MV-4-11 (cell line): ENCODE measurements at regions not wholly inside any gene's neighbourhood (a gene's known extent, or its start where the extent isn't known, plus 50 kb on each side); places are given as distances from the start of the nearest gene placed in this dataset.
A peak's percentile ranks its signal among the peaks of the same experiment; 100 is the strongest.

ENCODE experiments used
- DNase-seq: peaks from one replicate; lab custom pipeline; 2025; lab: John Stamatoyannopoulos, UW

DNA sequence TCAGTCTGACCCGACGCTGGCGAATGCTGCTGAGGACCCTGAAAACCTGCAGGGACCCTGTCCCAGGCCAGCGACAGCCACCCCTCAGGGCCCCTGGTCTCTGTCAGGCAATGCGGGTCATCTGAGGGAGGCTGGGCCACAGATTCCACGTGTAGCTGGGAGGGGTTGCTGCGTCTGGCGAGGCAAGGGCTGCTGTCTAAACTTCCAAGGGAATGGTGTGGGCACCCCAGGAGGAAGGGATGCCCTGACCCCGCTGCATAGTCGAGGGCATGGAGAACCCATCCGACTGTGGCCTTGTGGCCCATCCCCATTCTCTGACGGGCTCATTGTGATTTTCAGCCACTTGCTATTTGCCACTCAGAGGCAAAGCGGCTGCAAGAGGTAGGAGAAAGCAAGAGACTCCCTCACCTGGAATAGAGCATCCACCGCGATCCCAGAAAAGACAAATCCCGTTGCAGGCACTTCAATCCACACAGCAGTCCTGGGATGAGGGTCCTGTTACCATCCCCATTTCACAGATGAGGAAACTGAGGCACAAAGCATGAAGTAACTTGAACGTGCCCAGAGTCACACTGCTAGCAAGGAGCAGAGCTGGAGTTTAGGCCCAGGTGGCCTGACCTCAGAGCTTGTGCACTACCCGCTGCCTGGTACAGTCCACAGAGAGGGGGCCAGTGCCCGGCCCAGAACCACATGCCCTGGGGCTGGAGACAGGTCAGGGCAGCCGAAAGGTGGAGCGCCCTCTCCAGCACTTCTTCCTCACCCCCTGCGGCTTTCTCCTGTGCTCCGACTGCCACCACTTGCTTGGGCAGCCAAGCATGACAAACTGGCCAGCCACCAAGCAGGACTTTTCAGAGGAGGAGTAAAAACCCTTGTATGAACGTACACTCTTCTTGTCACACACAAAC is 163.8 kb upstream of the KLF14 start:
- DNase-seq, result no peak

DNA sequence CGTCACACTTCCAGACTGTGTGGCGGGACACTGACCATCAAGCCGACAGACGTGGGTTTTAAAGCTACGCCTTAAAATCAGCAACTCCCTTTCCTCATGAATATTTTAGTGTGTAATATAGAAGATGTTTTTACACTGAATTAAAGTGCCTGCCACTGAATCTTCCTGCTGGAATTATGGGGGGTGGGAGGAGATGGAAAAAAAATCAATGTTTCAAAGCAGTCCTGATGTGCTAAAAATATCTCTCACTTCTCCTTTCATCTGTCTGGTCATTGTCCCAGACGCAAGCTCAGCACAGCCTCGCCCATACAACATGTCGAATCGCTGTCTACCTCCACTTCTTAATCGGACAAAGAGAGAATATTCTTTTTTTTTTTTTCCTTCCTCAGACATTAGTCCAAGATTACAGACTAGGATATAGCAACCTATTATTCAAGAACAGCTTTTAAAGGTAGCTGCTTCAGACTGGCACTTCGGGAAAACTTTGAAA is 165.1 kb upstream of the KLF14 start:
- peak; percentile 4 for DNase-seq

DNA sequence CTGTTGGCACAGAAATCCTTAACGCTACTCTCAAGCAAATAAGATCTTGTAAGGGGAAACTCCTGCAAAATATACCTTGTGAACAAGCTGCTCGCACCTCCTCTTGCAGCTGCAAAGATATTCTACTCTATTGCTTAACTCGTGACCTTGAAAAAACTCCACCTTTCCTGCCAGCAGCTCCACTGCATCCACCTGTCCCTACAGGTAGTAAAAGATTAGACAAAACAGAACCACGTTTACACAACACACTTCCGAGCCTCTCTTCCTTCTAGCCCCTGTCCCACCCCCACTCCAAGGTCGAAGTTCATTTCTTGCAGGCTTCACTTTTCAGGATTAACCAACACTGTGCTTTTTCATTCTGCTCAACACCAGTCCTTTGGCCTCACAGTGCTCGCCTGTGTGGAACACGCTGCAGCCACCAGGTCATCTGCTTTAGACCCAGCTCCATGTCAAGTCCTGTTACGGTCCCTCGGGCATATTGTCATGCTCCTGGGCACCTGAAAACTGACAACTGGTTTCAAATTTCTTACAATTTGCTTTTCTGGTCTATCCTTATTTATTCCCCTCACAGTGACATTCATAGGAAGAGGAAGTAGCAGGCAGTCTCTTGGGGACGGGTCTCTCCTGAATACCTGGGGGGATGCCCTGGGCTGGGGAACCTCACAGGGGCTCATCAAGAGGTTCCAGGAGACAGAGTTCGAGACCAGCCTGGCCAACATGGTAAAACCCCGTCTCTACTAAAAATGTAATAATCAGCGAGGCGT is 165.8 kb upstream of the KLF14 start:
- no peak for DNase-seq

DNA sequence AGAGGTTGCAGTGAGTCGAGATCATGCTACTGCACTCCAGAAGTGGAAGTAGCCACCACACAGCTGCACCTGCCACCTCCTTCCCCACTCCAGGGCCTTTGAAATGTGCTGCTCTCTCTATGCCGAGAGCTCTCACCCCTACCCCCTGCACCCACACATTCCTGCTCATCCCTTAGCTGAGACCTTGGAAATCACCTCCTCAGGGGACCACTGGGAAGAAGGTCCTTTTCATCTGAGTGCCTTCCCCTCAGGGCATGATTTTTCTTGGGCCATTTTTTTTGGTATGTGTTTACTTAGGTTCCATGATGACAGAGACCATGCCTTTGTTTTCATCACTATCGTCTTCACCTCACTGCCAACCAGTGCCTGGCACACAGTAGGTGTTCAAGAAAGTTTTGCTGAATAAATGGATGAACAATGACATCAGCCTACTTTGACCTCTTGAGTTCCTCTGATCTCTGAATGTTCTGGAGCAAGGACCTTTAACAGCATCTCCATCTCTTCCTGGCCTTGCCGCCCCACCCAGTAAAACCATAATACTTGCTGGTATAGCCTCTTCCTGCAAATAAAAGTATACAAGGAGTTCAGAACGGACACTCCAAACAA is 166.6 kb upstream of the KLF14 start:
- no peak for DNase-seq

DNA sequence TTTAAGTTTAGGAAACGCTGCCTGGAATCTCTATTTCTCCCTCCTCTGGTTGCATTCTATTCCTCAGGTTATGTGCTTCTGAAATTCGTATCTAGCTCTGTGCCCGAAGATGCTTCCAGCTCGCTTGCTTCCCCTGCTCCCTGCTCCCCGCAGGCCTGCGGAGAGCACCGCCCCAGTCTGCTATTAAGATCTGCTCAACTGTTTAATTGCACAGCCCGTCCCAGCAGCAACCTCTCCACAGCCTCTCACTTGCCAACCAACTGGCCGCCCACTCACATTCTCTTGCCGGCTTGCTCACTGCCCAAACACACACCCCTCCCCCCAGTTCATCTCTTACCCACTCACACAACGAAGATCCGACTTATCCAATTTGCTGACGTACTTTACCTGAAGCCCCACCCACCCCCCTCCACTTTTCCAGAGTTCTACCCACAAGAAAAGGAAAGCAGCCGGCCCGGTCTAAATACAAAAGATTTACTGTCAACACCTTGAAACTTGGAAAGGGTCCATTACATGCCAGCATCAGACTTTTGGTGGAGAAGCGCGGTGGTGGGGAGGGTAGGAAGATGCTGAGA is 167.3 kb upstream of the KLF14 start:
- no peak for DNase-seq

DNA sequence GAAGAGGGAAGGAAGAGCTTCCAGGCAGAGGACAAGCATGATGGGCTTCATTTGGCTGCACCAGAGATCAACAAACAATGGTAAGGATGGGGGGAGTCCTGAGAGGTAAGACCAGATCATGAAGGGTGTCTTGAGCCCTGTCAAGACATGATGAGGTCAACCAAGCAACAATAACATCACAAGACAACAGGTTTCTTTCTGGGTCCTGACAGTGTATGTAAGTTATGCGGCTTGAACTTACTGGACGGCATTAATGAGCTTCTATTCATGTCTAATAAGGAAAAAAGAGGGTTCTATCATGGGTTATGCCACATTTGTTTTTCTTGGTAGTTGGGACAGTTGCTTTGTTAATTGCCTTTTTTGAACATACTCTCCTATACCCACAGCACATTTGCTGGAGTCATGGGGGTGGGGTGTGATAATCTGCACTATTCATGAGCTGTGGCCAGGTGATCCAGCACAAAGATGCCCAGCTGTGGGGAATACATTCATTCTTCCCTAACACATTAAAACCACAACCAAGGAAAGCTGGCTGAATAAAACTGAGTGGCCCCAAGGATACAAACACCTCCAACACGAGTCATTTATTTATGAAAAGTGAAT is 168.8 kb upstream of the KLF14 start:
- no peak for DNase-seq

DNA sequence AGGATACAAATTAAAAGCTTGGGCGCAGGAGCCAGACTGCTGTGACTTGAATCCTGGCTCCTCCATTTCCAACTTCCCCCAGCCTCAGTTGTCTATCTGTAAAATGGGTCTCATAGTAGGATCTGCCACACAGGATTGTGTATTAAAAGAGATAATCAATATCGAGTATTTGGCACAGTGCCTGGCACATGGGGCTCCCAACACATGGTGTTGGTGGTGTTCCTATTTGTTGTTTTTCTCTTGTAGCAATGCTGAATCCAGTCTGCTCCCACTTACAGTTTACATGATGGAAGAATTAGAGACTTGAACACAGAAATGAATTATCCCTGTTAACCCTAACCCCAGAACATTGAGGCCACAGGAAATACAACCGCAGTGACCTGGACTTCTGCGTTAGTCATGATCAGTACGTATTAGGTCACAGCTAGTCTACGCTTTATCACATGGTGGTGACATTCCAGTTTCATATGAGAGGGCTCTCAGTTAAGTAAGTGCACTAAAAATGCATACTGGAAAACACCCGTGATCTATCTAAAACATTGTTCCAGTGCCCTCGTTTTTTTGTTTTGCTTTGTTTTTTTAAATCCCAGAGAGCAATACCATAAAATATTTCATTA is 169.5 kb upstream of the KLF14 start:
- DNase-seq, result peak; percentile 85

DNA sequence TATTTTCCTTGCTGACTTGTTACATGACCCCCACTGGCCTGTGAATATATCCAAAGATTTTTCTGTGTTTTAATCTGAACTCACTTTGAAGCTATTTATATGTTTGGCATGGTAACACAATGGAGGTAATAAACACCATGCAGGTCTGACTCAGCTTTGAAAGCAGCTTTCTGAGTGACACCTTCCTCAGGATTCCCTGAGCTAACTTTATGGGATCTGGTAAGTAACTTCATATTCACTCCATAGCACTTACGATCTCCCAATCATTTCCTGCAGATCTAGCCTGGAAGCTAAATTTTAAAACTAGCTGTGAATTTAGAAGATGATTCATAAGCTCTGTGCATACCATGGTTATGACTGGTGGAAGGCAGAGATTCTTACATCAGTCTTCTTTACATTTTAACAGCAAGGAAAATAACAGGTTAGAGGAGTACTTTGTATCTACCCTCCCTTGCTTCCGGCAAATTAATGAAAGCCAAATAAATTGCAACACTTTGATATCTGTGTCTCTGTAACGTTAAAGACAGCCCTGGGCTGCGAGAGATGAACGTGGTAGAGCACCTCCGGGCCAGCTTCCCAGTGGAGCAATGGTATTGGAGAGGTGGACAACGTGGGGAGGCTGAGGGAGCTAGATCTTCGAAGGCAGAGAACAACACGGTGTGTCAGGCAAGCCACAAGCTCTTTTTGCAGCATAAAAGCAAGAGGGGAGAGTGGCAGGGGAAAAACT is 170.2 kb upstream of the KLF14 start:
- DNase-seq, result peak; percentile 20

DNA sequence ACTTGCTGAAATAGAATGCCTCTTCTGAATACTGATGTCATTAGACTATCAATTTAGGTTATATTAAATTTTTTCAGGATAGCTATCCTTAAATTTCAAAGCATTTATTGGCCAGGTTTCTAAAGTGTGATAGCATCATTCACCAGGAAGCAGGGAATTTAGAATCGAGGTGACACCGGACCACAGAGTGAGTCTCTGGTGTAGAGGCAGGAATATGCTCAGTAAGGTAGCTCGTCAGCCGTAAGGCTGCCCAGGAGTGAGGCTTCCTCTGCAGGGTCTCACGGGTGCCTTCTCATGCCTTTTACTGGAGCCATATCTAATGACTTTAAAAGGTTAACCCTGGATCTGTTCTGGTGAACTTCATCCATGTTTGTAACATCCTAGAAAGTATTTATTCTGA is 170.8 kb upstream of the KLF14 start:
- no peak for DNase-seq

DNA sequence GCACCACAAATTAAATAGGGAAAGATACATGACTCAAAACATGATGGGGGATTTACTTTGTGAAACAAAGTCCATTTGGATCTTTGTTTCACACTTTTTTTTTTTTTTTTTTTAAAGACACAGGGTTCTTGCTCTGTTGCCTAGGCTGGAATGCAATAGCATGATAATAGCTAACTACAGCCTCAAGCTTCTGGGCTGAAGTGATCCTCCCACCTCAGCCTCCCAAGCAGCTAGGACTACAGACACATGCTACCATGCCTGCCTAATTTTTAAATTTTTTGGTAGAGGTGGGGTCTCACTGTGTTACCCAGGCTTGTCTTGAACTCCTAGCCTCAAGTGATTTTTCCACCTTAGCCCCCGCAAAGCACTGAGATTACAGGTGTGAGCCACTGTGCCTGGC is 172.6 kb upstream of the KLF14 start:
- no peak for DNase-seq

DNA sequence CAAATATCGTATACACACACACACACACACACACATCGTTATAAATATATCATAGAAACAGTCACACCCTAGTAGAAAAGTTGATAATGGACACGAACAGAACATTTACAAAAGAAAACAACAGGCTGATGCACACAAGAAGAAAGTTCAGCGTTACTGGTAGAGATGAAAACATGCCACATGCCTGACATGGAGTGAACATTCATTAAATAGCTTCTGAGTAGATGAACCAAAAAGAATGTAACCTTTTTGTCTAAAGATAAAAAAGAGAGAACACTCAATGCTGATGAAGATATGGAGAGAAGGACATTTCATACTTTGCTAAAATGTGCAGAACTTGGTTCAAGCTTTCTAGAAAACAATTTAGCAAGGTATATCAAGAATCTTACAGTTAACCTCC is 173.4 kb upstream of the KLF14 start:
- DNase-seq, result no peak

DNA sequence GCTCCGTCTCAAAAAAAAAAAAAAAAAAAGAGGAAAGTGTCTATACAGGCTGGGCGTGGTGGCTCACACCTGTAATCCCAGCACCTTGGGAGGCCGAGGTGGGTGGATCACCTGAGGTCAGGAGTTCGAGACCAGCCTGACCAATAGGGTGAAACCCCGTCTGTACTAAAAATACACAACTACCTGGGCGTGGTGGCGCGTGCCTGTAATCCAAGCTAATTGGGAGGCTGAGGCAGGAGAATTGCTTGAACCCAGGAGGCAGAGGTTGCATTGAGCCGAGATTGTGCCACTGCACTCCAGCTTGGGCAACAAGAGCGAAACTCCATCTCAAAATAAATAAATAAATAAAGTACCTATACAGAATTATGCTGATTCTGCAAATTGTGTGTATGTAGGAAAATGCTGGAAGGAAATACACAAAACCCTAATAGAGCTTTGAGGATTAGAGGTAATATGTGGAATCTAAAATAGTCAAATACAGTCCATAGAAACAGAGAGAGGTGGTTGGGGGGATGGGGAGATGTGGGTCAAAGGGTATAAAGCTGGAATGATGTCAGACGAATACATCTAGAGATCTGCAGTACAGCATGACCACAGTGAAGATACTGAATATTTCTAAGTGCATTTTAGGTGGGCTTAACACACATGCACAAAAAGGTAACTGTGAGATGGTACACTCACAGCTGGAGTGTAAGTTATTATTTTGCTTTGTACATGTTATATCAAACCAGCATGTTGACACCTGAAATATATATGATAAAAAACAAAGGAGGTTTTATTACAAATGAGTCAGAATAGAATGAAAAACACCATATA is 174.5 kb upstream of the KLF14 start:
- DNase-seq, result no peak

DNA sequence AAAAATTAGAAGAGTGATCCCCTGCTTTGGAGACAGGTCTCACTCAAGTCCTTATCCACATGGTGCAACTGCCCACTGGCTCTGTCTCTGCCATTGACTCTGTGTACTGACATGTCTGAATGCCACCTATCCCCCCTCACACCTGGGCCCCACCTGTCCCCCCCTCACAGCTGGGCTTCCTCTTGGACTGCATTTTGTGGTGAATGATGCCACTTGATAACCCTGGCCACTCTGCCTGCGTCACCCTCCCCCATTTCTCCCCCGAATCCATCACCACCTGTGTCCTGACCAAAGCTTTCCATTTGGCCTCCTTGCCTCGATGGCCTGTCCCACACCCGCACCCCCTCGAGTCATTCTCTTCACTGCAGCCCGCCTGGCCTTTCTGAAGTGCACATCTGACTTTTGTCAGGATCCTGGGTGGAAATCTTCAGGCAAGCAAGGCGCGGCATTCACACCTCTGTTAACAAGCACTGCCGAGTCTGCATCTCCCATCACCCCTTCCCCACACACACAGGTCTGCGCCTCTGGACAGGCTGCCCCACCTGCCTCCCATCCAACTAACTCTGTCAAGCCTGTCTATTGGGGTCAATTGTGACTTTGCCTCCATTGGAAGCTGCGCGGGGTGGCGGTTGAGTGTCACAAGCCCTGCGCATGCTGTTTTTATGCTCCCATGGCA is 175.3 kb upstream of the KLF14 start:
- no peak for DNase-seq

DNA sequence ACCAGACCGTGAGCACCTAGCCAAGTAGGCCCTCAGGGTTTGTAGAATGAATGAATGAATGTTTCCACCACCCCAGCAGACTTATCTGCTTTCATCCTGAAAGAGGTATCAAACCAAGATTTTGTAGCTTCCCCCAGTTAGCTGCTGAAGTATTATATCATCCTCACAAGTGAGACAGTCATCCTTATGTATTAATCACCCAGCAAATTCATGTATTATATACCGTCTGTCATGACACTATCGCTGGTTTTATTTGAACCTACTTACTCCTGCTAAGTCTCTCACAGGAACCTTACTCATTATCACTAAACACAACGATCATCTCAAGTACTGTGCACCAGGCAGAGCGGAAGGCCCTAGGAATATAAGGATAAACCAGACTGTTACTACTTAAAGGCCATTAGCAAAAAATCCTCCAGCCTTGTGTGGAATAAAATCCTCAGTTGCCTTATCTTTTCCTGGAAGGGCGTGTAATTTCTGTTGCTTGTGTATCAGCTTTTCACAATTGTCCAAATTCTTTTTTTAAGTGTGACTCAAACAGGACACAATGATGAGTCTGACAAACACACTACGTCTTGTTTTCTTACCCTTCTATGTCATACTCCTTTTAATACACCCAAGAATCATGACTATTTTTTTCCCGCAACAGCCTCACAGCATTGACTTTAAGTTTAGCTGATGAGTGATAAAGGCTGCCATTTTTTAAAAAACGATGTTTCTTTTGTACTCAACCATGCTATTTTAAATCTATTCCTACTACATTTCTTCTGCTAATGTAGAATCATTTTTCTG is 176.1 kb upstream of the KLF14 start:
- no peak for DNase-seq

DNA sequence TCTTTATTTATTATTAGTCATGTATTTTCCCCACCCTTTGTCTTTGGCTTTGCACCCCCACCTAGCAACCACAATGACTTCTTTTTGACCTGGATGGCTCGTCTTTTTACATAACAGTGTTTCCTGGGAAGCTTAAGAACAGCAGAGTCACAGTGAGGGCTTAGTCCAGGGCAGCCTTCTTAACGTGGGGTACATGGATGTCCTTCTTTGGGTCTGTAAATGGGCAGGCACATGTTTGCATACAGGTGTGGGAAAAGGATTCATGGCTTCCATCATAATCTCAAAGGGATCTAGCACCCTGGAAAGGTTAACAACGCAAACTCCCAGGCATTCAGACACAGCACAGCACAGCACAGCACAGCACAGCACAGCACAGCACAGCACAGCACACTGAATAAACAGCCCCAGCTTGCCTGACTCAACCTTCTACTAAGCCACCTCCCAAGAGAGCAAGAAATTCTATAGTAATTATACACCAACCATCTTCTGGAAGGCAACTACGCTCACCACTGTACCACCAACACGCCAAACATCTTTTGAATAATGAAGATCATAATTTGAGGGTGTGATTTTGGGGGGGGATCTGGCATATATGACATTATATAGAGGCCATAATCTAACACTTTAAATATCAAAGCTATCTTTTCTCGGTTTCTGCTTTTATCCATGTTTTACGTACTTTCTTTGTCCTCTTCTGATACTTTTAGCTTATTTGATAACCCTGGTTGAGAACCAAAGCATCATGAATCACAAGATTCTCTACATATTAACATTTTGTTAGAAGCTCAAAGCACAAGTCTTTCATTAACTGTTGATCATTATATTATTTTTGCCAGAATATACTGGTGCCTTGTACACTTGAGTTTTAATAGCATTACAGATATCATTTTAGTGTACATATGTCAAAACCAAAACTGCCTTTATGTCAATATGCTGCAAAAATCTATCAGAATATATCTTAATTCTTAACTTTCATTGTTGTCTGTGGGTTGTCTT is 177.2 kb upstream of the KLF14 start:
- no peak for DNase-seq

DNA sequence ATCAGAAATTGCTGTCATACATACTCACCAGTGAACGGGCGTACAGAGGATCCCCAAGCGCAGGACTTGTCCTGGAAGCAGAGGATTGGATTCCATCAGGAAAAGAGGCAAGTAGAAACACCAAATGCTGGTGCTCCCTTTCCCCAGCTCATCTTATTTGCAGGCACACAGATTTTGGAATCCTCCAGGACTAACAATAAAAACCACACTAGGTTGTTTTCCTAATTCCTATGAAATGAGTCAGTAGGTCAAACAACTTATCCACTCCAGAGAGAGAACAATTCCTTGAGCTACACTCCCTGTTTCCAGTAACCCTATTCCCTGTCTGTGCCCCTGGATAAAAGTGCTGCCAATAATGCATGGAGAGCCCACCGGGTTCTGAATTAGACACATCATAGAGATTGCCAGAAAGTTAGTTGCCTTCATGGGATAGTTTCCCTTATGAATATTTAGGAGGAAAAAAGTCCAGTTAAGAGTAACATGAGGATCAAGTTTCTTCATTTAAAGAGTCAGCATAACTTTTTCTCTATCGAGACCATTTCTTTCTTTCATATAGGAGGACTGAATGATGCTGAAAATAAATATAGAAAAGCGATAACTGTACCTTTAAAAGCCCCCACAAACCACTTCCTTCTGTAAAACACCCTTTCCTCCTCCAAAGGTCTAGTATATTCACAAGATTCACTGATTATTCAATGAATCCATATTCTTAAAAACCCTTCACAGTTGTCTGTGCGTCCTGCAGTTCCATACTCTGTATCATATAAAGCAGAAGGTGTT is 178.3 kb upstream of the KLF14 start:
- DNase-seq, result no peak
